ENCODE measurements at regions not wholly inside any gene's neighbourhood (a gene's known extent, or its start where the extent isn't known, plus 50 kb on each side); places are given as distances from the start of the nearest gene placed in this dataset.

DNA sequence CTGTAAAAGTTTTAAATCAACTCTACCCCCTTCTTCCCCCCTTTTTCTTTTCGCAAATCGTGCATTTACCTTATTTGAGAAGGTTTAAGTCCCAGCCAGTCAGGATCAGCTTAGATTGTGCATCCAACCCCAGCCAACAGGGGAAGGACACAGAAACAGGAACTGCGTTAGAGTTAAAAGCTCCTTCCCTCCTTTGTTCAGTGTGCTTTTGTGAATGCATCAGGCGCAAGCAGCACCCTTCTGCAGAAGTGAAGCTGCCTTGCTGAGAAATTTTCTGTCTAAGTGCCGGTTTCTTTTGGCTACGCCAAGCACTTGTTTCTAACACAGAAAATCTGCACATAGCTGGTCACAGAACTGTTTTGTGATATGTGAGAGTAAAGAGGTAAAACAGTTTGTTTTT lies 56.2 kb upstream of the PRRC2C start:
- DNase-seq (ENCODE audit: low spot score in 2 of 2) = no peak
- no peaks in the 10 kb centered on the region for H3K4me1 ChIP-seq
- H3K27me3 ChIP-seq = no peaks in the 10 kb centered on the region
- H3K36me3 ChIP-seq = no peaks in the 10 kb centered on the region
- no peak overlapping the region for H3K27ac ChIP-seq
- no peak for TF ChIP-seq POLR2A (IDR thresholded peaks at IDR 0.05)
- TF ChIP-seq, protein P1, sequence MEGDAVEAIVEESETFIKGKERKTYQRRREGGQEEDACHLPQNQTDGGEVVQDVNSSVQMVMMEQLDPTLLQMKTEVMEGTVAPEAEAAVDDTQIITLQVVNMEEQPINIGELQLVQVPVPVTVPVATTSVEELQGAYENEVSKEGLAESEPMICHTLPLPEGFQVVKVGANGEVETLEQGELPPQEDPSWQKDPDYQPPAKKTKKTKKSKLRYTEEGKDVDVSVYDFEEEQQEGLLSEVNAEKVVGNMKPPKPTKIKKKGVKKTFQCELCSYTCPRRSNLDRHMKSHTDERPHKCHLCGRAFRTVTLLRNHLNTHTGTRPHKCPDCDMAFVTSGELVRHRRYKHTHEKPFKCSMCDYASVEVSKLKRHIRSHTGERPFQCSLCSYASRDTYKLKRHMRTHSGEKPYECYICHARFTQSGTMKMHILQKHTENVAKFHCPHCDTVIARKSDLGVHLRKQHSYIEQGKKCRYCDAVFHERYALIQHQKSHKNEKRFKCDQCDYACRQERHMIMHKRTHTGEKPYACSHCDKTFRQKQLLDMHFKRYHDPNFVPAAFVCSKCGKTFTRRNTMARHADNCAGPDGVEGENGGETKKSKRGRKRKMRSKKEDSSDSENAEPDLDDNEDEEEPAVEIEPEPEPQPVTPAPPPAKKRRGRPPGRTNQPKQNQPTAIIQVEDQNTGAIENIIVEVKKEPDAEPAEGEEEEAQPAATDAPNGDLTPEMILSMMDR (IDR thresholded peaks at IDR 0.05) = no peak
- TF ChIP-seq POLR2AphosphoS5 (IDR thresholded peaks at IDR 0.05) = no peak
- H3K4me3 ChIP-seq = no peak overlapping the region
- intact Hi-C loops (cut with DNase I; ENCODE audit: low total_unique reads) = no loop called here
- H3K9me3 ChIP-seq = no peaks in the 10 kb centered on the region

DNA sequence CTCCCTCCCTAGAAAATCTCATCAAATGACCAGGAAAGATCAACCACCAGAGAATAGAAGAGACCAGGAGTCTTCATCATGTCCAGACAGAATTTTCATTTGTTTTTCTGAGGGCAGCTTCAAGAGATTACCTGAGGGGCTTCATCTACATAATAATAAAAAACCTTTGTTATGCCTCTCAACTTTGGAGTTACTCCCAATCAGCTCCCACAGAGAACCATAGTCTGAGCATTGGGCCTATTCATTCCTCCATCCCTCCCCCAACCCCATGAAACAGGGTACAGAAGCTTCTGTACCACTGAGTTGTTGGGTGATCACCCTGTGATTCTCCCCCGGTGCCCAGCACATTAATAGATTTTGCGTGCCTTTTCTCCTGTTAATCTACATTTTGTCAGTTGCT lies 53.3 kb upstream of the PRRC2C start:
- Histone ChIP-seq H3K4me1 (peaks cover 0 to 3% of the 10 kb centered on the region in 2 donors), H3K27me3 (no peaks in the 10 kb centered on the region), H3K4me3 (no peak overlapping the region), H3K36me3 (no peaks in the 10 kb centered on the region), H3K9me3 (no peaks in the 10 kb centered on the region), H3K27ac (no peak overlapping the region)
- intact Hi-C loops (cut with DNase I; ENCODE audit: low total_unique reads) = no loop called here
- DNase-seq (ENCODE audit: low spot score in 2 of 2) = no peak
- TF ChIP-seq POLR2A (IDR thresholded peaks at IDR 0.05) = no peak
- no peak for TF ChIP-seq POLR2AphosphoS5 (IDR thresholded peaks at IDR 0.05)
- TF ChIP-seq, protein P1 (IDR thresholded peaks at IDR 0.05) = no peak

DNA sequence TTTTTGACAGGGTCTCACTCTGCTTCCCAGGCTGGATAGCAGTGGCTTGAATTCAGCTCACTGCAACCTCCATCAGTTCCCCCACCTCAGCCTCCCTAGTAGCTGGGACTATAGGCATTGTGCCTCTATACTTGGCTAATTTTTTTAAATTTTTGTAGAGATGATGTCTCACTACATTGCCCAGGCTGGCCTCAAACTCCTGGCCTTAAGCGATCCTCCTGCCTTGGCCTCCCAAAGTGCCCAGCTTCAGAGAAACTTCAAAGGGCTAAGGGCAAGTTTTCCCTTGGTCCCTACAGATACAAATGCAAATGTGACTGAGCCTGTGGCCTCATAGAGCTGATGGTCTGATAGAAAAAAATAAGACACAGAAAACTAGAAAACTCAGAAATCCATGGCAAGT lies 52.9 kb upstream of the PRRC2C start:
- H3K27me3 ChIP-seq = no peaks in the 10 kb centered on the region
- H3K4me3 ChIP-seq = no peak overlapping the region
- H3K36me3 ChIP-seq = no peaks in the 10 kb centered on the region
- no peak for DNase-seq (ENCODE audit: low spot score in 2 of 2)
- TF ChIP-seq, protein P1 (IDR thresholded peaks at IDR 0.05) = no peak
- no peak for TF ChIP-seq POLR2A (IDR thresholded peaks at IDR 0.05)
- TF ChIP-seq POLR2AphosphoS5 (IDR thresholded peaks at IDR 0.05) = no peak
- H3K27ac ChIP-seq = no peak overlapping the region
- intact Hi-C loops (cut with DNase I; ENCODE audit: low total_unique reads) = no loop called here
- peaks cover 0 to 3% of the 10 kb centered on the region in 2 donors for H3K4me1 ChIP-seq
- H3K9me3 ChIP-seq = no peaks in the 10 kb centered on the region

DNA sequence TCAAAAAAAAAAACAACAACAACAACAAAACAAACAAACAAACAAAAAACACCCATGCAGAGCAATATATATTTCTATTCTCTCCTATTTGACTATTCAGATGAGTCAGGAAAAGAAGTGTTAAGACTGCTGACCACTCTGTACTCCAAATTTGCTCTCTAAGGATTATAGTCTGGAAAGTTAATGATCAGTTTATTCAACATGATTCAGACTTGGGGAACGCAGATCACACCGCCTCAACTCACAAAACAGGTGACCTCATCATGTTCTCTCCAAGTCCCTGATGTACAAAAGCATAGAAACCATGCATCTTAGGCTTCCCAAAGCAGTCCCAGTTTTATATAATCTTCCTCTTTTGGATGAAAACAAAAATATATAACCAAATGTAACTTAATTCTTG lies 51.9 kb upstream of the PRRC2C start:
- H3K4me3 ChIP-seq = no peak overlapping the region
- H3K27ac ChIP-seq = peak overlapping the region in 1 of 2 donors; percentile 66
- intact Hi-C loops (cut with DNase I; ENCODE audit: low total_unique reads) = no loop called here
- TF ChIP-seq POLR2AphosphoS5 (IDR thresholded peaks at IDR 0.05) (no peak), POLR2A (IDR thresholded peaks at IDR 0.05) (no peak)
- TF ChIP-seq, protein P1 (IDR thresholded peaks at IDR 0.05) = no peak
- peaks cover 0 to 3% of the 10 kb centered on the region in 2 donors for H3K4me1 ChIP-seq
- no peaks in the 10 kb centered on the region for H3K27me3 ChIP-seq
- H3K36me3 ChIP-seq = no peaks in the 10 kb centered on the region
- DNase-seq (ENCODE audit: low spot score in 2 of 2) = no peak
- H3K9me3 ChIP-seq = no peaks in the 10 kb centered on the region

DNA sequence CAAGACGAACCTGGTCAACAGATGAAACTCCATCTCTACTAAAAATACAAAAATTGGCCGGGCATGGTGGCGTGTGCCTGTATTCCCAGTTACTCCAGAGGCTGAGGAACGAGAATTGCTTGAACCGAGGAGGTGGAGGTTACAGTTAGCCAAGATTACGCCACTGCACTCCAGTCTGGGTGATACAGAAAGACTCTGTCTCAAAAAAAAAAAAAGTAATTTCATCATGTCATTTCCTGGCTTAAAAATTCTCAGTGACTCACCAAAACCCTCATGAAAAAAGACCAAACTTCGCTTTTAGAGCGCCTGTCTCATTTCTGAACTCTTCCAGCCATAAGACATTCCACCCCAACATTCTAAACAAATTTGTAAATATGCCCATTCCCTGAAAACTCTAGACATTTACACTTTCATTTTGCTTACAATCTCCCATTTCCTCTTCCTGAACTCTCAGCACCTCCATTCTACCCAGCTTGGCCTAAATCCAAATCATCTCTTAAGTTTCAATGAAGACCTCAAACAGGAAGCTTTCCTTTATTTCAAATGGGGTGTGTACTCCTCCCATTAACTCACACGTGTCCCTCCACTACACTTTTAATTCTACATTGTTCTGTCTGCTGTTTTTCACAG lies 50.5 kb upstream of the PRRC2C start:
- no peak for DNase-seq (ENCODE audit: low spot score in 2 of 2)
- no peaks in the 10 kb centered on the region for H3K9me3 ChIP-seq
- no peak for TF ChIP-seq POLR2A (IDR thresholded peaks at IDR 0.05)
- TF ChIP-seq POLR2AphosphoS5 (IDR thresholded peaks at IDR 0.05) = no peak
- TF ChIP-seq, protein P1 (IDR thresholded peaks at IDR 0.05) = no peak
- H3K27ac ChIP-seq = peak overlapping the region; percentile 66 to 78
- no peaks in the 10 kb centered on the region for H3K36me3 ChIP-seq
- intact Hi-C loops (cut with DNase I; ENCODE audit: low total_unique reads) = no loop called here
- no peaks in the 10 kb centered on the region for H3K27me3 ChIP-seq
- H3K4me1 ChIP-seq = peaks cover 0 to 3% of the 10 kb centered on the region in 2 donors
- peak overlapping the region in 2 of 3 donors; percentile 4 to 50 for H3K4me3 ChIP-seq

Data from breast epithelium (tissue), 4 donors.